ENCODE measurements at regions not wholly inside any gene's neighbourhood (a gene's known extent, or its start where the extent isn't known, plus 50 kb on each side); places are given as distances from the start of the nearest gene placed in this dataset.

- H3K4me1 ChIP-seq (ENCODE audit: control insufficient read depth, insufficient read depth, low read length): no peaks in the 10 kb centered on the region
- ChIA-PET POLR2A (no interaction called here), CTCF (interaction anchor here (0.5 to 0.6 kb wide), 2 partner anchors 22 to 410 kb away, joined by 3 to 6 read pairs; no protein-coding TSS in a partner anchor)
- H3K4me3 ChIP-seq (ENCODE audit: low read depth, low read length): no peak overlapping the region
- no peak overlapping the region for H3K27ac ChIP-seq (ENCODE audit: extremely low read depth, low read depth, low read length)
- H3K9me3 ChIP-seq (ENCODE audit: control insufficient read depth, insufficient read depth, low read depth, low read length): no peaks in the 10 kb centered on the region
- H3K36me3 ChIP-seq (ENCODE audit: control insufficient read depth in 2 of 2, insufficient read depth in 1 of 2, low read length in 2 of 2): no peaks in the 10 kb centered on the region
- TF ChIP-seq ZBTB8A (tag by site-specific recombination; IDR thresholded peaks at IDR 0.05) (no peak), KLF9 (tag by site-specific recombination; IDR thresholded peaks at IDR 0.05; ENCODE audit: low read depth) (no peak), ZNF140 (tag by site-specific recombination; IDR thresholded peaks at IDR 0.05) (no peak)
- TF ChIP-seq, protein P1, sequence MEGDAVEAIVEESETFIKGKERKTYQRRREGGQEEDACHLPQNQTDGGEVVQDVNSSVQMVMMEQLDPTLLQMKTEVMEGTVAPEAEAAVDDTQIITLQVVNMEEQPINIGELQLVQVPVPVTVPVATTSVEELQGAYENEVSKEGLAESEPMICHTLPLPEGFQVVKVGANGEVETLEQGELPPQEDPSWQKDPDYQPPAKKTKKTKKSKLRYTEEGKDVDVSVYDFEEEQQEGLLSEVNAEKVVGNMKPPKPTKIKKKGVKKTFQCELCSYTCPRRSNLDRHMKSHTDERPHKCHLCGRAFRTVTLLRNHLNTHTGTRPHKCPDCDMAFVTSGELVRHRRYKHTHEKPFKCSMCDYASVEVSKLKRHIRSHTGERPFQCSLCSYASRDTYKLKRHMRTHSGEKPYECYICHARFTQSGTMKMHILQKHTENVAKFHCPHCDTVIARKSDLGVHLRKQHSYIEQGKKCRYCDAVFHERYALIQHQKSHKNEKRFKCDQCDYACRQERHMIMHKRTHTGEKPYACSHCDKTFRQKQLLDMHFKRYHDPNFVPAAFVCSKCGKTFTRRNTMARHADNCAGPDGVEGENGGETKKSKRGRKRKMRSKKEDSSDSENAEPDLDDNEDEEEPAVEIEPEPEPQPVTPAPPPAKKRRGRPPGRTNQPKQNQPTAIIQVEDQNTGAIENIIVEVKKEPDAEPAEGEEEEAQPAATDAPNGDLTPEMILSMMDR (tag by site-specific recombination; IDR thresholded peaks at IDR 0.05): no peak
- TF ChIP-seq, protein P2, sequence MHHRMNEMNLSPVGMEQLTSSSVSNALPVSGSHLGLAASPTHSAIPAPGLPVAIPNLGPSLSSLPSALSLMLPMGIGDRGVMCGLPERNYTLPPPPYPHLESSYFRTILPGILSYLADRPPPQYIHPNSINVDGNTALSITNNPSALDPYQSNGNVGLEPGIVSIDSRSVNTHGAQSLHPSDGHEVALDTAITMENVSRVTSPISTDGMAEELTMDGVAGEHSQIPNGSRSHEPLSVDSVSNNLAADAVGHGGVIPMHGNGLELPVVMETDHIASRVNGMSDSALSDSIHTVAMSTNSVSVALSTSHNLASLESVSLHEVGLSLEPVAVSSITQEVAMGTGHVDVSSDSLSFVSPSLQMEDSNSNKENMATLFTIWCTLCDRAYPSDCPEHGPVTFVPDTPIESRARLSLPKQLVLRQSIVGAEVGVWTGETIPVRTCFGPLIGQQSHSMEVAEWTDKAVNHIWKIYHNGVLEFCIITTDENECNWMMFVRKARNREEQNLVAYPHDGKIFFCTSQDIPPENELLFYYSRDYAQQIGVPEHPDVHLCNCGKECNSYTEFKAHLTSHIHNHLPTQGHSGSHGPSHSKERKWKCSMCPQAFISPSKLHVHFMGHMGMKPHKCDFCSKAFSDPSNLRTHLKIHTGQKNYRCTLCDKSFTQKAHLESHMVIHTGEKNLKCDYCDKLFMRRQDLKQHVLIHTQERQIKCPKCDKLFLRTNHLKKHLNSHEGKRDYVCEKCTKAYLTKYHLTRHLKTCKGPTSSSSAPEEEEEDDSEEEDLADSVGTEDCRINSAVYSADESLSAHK (tag by site-specific recombination; IDR thresholded peaks at IDR 0.05): no peak
These were observed 338.3 kb upstream of the IGFBP7 start for GRCh38 chr4:57448452-57448851.

- CTCF ChIA-PET: interaction anchor here (0.9 kb wide), 1 partner anchor 283 kb away, joined by 3 read pairs; no protein-coding TSS in a partner anchor
- no peak overlapping the region for H3K27ac ChIP-seq (ENCODE audit: extremely low read depth, low read depth, low read length)
- H3K9me3 ChIP-seq (ENCODE audit: control insufficient read depth, insufficient read depth, low read depth, low read length): no peaks in the 10 kb centered on the region
- no peaks in the 10 kb centered on the region for H3K36me3 ChIP-seq (ENCODE audit: control insufficient read depth in 2 of 2, insufficient read depth in 1 of 2, low read length in 2 of 2)
- H3K4me1 ChIP-seq (ENCODE audit: control insufficient read depth, insufficient read depth, low read length): no peaks in the 10 kb centered on the region
- no peak overlapping the region for H3K4me3 ChIP-seq (ENCODE audit: low read depth, low read length)
- TF ChIP-seq ZNF211 (tag by site-specific recombination; IDR thresholded peaks at IDR 0.05; ENCODE audit: low read depth) (no peak), ZNF600 (tag by site-specific recombination; IDR thresholded peaks at IDR 0.05) (no peak), INSM2 (tag by site-specific recombination; IDR thresholded peaks at IDR 0.05) (no peak), ZNF404 (tag by site-specific recombination; IDR thresholded peaks at IDR 0.05) (no peak), ZNF544 (tag by site-specific recombination; IDR thresholded peaks at IDR 0.05) (no peak), ZNF518A (tag by site-specific recombination; conservative IDR thresholded peaks at IDR 0.05; ENCODE audit: low read depth) (no peak), ZBTB1 (tag by site-specific recombination; IDR thresholded peaks at IDR 0.05) (no peak), ZNF146 (tag by site-specific recombination; IDR thresholded peaks at IDR 0.05) (no peak), ZNF112 (tag by site-specific recombination; IDR thresholded peaks at IDR 0.05) (no peak)
- TF ChIP-seq, protein P3, sequence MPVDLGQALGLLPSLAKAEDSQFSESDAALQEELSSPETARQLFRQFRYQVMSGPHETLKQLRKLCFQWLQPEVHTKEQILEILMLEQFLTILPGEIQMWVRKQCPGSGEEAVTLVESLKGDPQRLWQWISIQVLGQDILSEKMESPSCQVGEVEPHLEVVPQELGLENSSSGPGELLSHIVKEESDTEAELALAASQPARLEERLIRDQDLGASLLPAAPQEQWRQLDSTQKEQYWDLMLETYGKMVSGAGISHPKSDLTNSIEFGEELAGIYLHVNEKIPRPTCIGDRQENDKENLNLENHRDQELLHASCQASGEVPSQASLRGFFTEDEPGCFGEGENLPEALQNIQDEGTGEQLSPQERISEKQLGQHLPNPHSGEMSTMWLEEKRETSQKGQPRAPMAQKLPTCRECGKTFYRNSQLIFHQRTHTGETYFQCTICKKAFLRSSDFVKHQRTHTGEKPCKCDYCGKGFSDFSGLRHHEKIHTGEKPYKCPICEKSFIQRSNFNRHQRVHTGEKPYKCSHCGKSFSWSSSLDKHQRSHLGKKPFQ (tag by site-specific recombination; IDR thresholded peaks at IDR 0.05): no peak
- TF ChIP-seq, protein P4, sequence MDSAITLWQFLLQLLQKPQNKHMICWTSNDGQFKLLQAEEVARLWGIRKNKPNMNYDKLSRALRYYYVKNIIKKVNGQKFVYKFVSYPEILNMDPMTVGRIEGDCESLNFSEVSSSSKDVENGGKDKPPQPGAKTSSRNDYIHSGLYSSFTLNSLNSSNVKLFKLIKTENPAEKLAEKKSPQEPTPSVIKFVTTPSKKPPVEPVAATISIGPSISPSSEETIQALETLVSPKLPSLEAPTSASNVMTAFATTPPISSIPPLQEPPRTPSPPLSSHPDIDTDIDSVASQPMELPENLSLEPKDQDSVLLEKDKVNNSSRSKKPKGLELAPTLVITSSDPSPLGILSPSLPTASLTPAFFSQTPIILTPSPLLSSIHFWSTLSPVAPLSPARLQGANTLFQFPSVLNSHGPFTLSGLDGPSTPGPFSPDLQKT (IDR thresholded peaks at IDR 0.05; ENCODE audit: borderline replicate concordance, low read depth, low read length): no peak
- POLR2A ChIA-PET: no interaction called here
These were observed 336.1 kb upstream of the IGFBP7 start for GRCh38 chr4:57446266-57446665.
